ENCODE measurements at regions not wholly inside any gene's neighbourhood (a gene's known extent, or its start where the extent isn't known, plus 50 kb on each side); places are given as distances from the start of the nearest gene placed in this dataset.

GRCh38 chr2:71891155-71891554, 256.5 kb downstream of the CYP26B1 start:
- no peak for DNase-seq (ENCODE audit: insufficient read length)
- no peak for FAIRE-seq
- TF ChIP-seq POLR2AphosphoS5 (IDR thresholded peaks at IDR 0.05; ENCODE audit: low read depth, low read length) (no peak), POLR2A (IDR thresholded peaks at IDR 0.05; ENCODE audit: low read depth, low read length) (no peak), TAF1 (IDR thresholded peaks at IDR 0.05; ENCODE audit: borderline replicate concordance, low read depth, low read length) (no peak)

- DNase-seq (ENCODE audit: insufficient read length), result no peak
- no peak for TF ChIP-seq POLR2A (IDR thresholded peaks at IDR 0.05; ENCODE audit: low read depth, low read length)
- no peak for TF ChIP-seq TAF1 (IDR thresholded peaks at IDR 0.05; ENCODE audit: borderline replicate concordance, low read depth, low read length)
- no peak for FAIRE-seq
These were observed 257.6 kb downstream of the CYP26B1 start for GRCh38 chr2:71889759-71890684.

GRCh38 chr2:71888751-71889445, 258.8 kb downstream of the CYP26B1 start:
- no peak for FAIRE-seq

GRCh38 chr2:71887196-71887595, 260.5 kb downstream of the CYP26B1 start:
- FAIRE-seq, result no peak
- no peak for DNase-seq (ENCODE audit: insufficient read length)
- TF ChIP-seq POLR2AphosphoS5 (IDR thresholded peaks at IDR 0.05; ENCODE audit: low read depth, low read length) (no peak), POLR2A (IDR thresholded peaks at IDR 0.05; ENCODE audit: low read depth, low read length) (no peak), TAF1 (IDR thresholded peaks at IDR 0.05; ENCODE audit: borderline replicate concordance, low read depth, low read length) (no peak)

More at GRCh38 chr2:71888751-71889445, 258.8 kb downstream of the CYP26B1 start:
- no peak for DNase-seq (ENCODE audit: insufficient read length)
- no peak for TF ChIP-seq TAF1 (IDR thresholded peaks at IDR 0.05; ENCODE audit: borderline replicate concordance, low read depth, low read length)
- TF ChIP-seq POLR2A (IDR thresholded peaks at IDR 0.05; ENCODE audit: low read depth, low read length), result no peak
- no peak for TF ChIP-seq POLR2AphosphoS5 (IDR thresholded peaks at IDR 0.05; ENCODE audit: low read depth, low read length)

GRCh38 chr2:71886241-71886640, 261.4 kb downstream of the CYP26B1 start:
- no peak for TF ChIP-seq POLR2A (IDR thresholded peaks at IDR 0.05; ENCODE audit: low read depth, low read length)
- TF ChIP-seq POLR2AphosphoS5 (IDR thresholded peaks at IDR 0.05; ENCODE audit: low read depth, low read length), result no peak
- TF ChIP-seq TAF1 (IDR thresholded peaks at IDR 0.05; ENCODE audit: borderline replicate concordance, low read depth, low read length), result no peak

GRCh38 chr2:71884303-71885042, 263.2 kb downstream of the CYP26B1 start:
- DNase-seq (ENCODE audit: insufficient read length), result no peak
- no peak for FAIRE-seq

More at GRCh38 chr2:71886241-71886640, 261.4 kb downstream of the CYP26B1 start:
- FAIRE-seq (no peak), DNase-seq (ENCODE audit: insufficient read length) (no peak)

GRCh38 chr2:71882949-71883472, 264.7 kb downstream of the CYP26B1 start:
- no peak for FAIRE-seq
- no peak for TF ChIP-seq POLR2A (IDR thresholded peaks at IDR 0.05; ENCODE audit: low read depth, low read length)
- TF ChIP-seq TAF1 (IDR thresholded peaks at IDR 0.05; ENCODE audit: borderline replicate concordance, low read depth, low read length), result no peak
- no peak for TF ChIP-seq POLR2AphosphoS5 (IDR thresholded peaks at IDR 0.05; ENCODE audit: low read depth, low read length)
- DNase-seq (ENCODE audit: insufficient read length), result no peak

More at GRCh38 chr2:71884303-71885042, 263.2 kb downstream of the CYP26B1 start:
- TF ChIP-seq TAF1 (IDR thresholded peaks at IDR 0.05; ENCODE audit: borderline replicate concordance, low read depth, low read length) (no peak), POLR2AphosphoS5 (IDR thresholded peaks at IDR 0.05; ENCODE audit: low read depth, low read length) (no peak), POLR2A (IDR thresholded peaks at IDR 0.05; ENCODE audit: low read depth, low read length) (no peak)

- DNase-seq (ENCODE audit: insufficient read length) (no peak), FAIRE-seq (no peak)
- no peak for TF ChIP-seq POLR2A (IDR thresholded peaks at IDR 0.05; ENCODE audit: low read depth, low read length)
- TF ChIP-seq TAF1 (IDR thresholded peaks at IDR 0.05; ENCODE audit: borderline replicate concordance, low read depth, low read length), result no peak
- TF ChIP-seq POLR2AphosphoS5 (IDR thresholded peaks at IDR 0.05; ENCODE audit: low read depth, low read length), result no peak
These were observed 265.3 kb downstream of the CYP26B1 start for GRCh38 chr2:71882236-71882946.

- DNase-seq (ENCODE audit: insufficient read length) (no peak), FAIRE-seq (no peak)
- TF ChIP-seq TAF1 (IDR thresholded peaks at IDR 0.05; ENCODE audit: borderline replicate concordance, low read depth, low read length) (no peak), POLR2AphosphoS5 (IDR thresholded peaks at IDR 0.05; ENCODE audit: low read depth, low read length) (no peak), POLR2A (IDR thresholded peaks at IDR 0.05; ENCODE audit: low read depth, low read length) (no peak)
These were observed 266.6 kb downstream of the CYP26B1 start for GRCh38 chr2:71880846-71881610.

- TF ChIP-seq POLR2A (IDR thresholded peaks at IDR 0.05; ENCODE audit: low read depth, low read length) (no peak), TAF1 (IDR thresholded peaks at IDR 0.05; ENCODE audit: borderline replicate concordance, low read depth, low read length) (no peak), POLR2AphosphoS5 (IDR thresholded peaks at IDR 0.05; ENCODE audit: low read depth, low read length) (no peak)
- FAIRE-seq (no peak), DNase-seq (ENCODE audit: insufficient read length) (no peak)
These were observed 267.4 kb downstream of the CYP26B1 start for GRCh38 chr2:71880287-71880686.
